PFSK-1 (cell line): ENCODE measurements at regions not wholly inside any gene's neighbourhood (a gene's known extent, or its start where the extent isn't known, plus 50 kb on each side); places are given as distances from the start of the nearest gene placed in this dataset.

Experiments
- FOXP2 ChIP-seq: optimal IDR thresholded peaks from 2 replicates; pipeline ENCODE3; 2011; ENCODE audit warnings: borderline replicate concordance, control low read depth, inconsistent platforms; ENCODE audit not compliant: insufficient read depth; ENCODE audit errors: extremely low read length, extremely low read depth
- POLR2AphosphoS5 ChIP-seq: IDR thresholded peaks from 2 replicates; pipeline ENCODE4 v1.6.1; 2012; ENCODE audit warnings: low read depth, mild to moderate bottlenecking, control low read depth, low read length, moderate library complexity
- SIN3A ChIP-seq: IDR thresholded peaks from 2 replicates; pipeline ENCODE4 v1.6.1; 2012; ENCODE audit warnings: mild to moderate bottlenecking, low read length, moderate library complexity, borderline replicate concordance; ENCODE audit not compliant: insufficient read depth
- TAF1 ChIP-seq: IDR thresholded peaks from 2 replicates; pipeline ENCODE4 v1.6.1; 2012; ENCODE audit warnings: low read length, control low read depth, borderline replicate concordance; ENCODE audit not compliant: insufficient read depth
- TF ChIP-seq, protein P1 (sequence below), 2 experiments: IDR thresholded peaks; 2 replicates each; pipeline versions ENCODE4 v1.6.1 to v1.8.0; 2011 to 2012; ENCODE audit warnings: low read depth in 2 of 2, low read length in 2 of 2, control low read depth in 1 of 2, inconsistent platforms in 1 of 2, mild to moderate bottlenecking in 1 of 2, moderate library complexity in 1 of 2; ENCODE audit not compliant: insufficient read depth in 1 of 2

DNA sequence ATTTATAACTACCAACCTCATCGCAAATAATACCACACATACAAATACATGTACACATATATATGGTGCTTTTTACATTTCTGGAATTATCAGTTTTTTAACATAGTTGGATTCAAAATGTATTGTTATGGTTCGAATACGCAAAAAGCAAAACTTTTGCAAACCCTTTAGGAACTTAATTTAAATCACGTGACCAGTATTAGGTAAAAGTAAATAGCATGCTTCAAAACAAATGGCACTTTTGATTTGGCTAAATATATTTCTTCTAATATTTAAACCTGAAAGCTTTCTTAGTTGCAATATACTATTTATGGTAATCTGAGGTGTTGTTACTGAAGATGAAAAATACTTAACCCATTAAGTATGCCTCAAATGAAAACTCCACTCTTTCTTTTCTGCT, 341.4 kb downstream of the C4orf33 start:
- TF ChIP-seq POLR2AphosphoS5 = no peak
- no peak for TF ChIP-seq TAF1

DNA sequence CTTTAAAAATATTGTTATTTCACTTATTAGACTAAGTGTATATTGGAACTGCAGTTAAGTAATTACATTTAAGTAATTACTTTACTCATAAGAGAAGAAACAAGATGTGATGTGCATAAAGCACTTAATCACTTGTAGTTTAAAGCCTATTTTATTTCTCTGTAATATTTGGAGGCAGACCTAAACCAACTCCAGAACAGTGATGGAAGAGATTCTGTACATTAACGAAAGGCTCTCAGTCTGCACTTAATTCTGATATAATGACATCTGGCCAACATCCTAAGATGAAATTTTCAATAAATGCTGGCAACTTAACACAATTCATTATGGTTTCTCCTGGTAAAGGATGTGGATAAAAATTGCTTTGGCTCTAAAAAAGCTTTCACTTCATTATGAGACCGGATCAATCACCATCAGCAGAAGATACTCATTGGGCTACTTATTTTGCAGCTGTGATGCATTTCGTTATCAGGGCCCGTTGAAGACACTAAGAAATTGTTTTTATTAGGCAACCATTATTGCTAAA, 342.6 kb downstream of the C4orf33 start:
- TF ChIP-seq, protein P1, sequence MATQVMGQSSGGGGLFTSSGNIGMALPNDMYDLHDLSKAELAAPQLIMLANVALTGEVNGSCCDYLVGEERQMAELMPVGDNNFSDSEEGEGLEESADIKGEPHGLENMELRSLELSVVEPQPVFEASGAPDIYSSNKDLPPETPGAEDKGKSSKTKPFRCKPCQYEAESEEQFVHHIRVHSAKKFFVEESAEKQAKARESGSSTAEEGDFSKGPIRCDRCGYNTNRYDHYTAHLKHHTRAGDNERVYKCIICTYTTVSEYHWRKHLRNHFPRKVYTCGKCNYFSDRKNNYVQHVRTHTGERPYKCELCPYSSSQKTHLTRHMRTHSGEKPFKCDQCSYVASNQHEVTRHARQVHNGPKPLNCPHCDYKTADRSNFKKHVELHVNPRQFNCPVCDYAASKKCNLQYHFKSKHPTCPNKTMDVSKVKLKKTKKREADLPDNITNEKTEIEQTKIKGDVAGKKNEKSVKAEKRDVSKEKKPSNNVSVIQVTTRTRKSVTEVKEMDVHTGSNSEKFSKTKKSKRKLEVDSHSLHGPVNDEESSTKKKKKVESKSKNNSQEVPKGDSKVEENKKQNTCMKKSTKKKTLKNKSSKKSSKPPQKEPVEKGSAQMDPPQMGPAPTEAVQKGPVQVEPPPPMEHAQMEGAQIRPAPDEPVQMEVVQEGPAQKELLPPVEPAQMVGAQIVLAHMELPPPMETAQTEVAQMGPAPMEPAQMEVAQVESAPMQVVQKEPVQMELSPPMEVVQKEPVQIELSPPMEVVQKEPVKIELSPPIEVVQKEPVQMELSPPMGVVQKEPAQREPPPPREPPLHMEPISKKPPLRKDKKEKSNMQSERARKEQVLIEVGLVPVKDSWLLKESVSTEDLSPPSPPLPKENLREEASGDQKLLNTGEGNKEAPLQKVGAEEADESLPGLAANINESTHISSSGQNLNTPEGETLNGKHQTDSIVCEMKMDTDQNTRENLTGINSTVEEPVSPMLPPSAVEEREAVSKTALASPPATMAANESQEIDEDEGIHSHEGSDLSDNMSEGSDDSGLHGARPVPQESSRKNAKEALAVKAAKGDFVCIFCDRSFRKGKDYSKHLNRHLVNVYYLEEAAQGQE (IDR thresholded peaks at IDR 0.05; ENCODE audit: insufficient read depth in 1 of 2, low read depth in 2 of 2, low read length in 2 of 2) = no peak
- TF ChIP-seq TAF1 (no peak), SIN3A (no peak), POLR2AphosphoS5 (no peak), FOXP2 (no peak)

DNA sequence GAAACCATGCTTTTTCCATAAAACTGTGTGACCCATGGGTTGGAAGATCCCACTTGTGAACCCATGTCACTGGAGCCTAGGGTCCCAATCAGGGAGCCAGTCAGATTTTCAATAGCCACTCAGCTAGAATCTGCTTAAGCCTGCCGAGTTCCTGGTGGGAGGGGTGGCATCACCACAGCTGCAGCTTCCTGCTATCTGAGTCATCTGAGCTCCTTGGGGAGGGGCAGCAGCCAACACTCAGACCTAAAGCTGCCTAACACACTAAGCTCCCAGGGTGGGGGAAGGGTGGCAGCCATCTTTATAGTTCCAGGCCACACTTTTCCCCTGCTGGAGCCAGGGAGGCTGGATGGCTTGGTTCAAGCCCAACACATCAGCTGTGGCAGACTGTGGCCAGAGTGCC, 350.1 kb downstream of the C4orf33 start:
- TF ChIP-seq POLR2AphosphoS5 (no peak), SIN3A (no peak), FOXP2 (no peak), TAF1 (no peak)
- TF ChIP-seq, protein P1 (IDR thresholded peaks at IDR 0.05; ENCODE audit: insufficient read depth in 1 of 2, low read depth in 2 of 2, low read length in 2 of 2) = no peak

DNA sequence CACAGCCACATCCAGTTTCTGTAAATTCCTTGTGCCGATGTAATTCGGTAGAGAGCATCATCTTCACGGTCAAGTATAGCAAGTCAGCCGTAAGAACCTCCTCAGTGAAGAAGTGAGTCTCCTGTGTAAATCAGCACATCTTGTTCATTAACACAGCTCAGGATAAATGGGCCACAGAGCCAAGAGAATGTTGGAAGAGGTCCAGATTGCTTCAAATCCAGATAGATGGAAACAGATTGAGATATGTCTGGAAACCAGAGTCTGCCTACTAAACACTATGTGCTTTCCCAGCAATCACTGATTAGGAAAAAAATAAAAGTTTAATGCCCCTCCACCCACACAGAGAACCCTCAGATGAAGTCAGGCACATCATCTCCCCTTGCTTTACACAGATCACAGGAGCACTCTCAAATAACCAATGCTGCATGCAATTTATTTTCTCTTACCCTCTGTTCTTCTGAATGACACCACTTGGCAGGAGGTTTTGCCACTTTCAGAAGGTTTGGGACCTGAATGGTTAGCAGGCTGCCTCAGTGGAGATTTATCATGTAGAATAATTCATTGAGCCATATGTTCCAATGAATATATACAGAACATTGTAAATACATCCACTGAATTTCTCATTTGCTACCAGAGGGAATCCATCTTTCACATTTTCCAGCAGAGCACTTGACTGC, 357.7 kb downstream of the C4orf33 start:
- TF ChIP-seq, protein P1 (IDR thresholded peaks at IDR 0.05; ENCODE audit: insufficient read depth in 1 of 2, low read depth in 2 of 2, low read length in 2 of 2) = no peak
- TF ChIP-seq SIN3A (no peak), POLR2AphosphoS5 (no peak)

DNA sequence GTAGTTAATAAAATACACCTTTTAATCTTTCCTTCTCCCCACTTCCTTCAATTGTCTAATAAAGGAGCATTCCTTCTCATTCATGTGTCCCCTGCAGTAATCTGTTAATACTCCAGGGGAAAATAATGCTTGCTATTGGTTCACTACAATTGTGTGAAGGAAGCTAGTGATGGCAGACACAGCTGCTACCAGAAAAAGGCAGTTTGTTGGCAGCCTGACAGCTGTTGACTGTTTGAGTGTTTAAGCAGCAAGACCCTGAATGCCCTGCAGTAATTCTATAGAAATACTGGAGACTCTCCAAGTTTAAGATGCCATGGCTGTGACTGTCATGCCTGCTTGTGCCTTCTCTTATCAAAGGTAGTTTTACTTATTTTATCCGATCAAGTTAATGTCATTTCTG, 359.5 kb downstream of the C4orf33 start:
- TF ChIP-seq FOXP2 (no peak), TAF1 (no peak), POLR2AphosphoS5 (no peak), SIN3A (no peak)
- TF ChIP-seq, protein P1 (IDR thresholded peaks at IDR 0.05; ENCODE audit: insufficient read depth in 1 of 2, low read depth in 2 of 2, low read length in 2 of 2) = no peak
